NCI-H128 (cell line): ENCODE measurements at regions not wholly inside any gene's neighbourhood (a gene's known extent, or its start where the extent isn't known, plus 50 kb on each side); places are given as distances from the start of the nearest gene placed in this dataset.
"Not testable (repeated sequence)": the region's sequence is repeated elsewhere in the genome, so short reads cannot be mapped to it uniquely, and the experiment has no call there.

Experiments
- DNase-seq: peaks from one replicate; lab custom pipeline; 2025; ENCODE audit not compliant: unreplicated experiment; lab: John Stamatoyannopoulos, UW

DNA sequence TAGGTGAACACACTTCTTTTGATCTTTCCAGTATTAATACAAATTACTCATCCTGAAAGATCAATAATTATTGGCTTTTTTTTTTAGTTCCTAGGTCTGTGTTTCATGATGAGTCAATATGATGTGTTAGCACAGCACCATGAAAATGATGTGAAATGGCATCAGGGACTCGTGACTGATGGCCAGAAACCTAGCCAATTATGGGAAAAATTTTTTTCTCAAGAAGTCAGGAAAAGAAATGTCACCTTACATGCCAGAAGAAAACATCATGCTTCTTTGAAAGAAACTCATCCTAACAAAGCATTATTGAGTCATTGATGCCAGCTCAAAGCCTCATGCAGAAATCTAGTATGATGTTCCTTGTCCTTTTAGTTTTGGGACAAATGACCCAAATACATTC, 468.3 kb upstream of the CBLB start:
- DNase-seq, result no peak

DNA sequence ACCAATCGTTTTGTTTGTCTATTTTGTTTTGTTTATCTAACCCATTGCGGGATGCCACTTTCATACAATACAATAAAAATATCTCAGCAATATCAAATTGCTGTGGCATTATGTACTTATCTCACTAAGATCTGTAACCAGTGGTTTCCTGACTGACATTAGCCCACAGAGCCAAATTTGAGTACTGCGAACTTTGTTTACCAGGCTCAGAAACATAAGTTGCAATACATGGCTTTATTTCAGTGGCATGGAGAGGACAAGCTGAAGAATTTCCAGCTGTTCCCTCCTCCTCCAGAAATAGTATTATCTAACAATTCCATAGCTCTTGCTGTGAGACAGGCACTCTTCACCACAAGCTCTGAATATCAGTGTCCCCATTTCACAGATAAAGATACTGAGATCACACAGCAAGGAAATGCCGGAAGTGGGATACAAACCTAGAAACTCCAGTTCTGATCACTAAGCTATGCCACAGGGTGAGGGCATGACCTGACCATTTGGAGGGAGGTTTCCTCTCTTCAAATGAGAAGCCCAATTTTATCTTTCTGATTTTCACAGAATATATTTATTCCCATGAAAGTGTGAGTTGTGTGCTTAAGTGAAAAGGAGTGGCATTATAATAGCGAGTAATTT, 469.9 kb upstream of the CBLB start:
- DNase-seq, result no peak

DNA sequence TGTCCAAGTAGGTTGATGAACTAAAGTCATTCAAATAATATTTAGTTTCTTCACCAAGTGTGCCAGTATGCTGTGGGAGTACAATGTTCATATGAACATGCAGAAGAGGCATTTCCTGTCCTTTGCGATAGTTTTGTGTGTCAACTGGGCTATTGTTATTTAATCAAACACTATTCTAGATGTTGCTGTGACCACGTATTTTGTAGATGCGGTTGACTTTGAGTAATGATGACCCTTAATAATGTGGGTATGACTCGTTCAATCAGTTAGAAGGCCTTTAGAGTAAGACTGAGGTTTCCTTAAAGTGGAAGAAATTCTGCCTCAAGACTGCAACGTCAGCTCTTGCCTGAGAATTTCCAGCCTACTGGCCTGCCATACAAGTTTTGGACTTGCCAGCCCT, 470.7 kb upstream of the CBLB start:
- DNase-seq, result no peak

DNA sequence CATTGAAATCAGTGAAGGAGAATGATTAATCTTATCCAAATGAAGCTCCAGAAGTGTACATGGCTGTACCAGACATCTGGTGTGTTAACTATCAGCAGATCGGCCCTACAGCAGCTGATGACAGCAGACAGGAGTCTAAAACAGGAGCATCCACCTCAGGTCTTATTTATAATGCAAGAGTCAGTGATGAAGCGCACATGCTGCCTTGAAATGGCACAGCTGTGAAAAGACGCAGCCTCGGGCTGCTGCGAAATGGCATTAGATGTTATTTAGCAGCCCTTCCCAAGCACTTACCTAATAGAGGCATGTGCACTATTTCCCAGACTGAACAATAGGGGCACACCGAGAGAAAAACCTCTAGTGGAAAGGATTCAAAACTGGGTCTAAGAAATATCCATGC, 472.3 kb upstream of the CBLB start:
- no peak for DNase-seq

DNA sequence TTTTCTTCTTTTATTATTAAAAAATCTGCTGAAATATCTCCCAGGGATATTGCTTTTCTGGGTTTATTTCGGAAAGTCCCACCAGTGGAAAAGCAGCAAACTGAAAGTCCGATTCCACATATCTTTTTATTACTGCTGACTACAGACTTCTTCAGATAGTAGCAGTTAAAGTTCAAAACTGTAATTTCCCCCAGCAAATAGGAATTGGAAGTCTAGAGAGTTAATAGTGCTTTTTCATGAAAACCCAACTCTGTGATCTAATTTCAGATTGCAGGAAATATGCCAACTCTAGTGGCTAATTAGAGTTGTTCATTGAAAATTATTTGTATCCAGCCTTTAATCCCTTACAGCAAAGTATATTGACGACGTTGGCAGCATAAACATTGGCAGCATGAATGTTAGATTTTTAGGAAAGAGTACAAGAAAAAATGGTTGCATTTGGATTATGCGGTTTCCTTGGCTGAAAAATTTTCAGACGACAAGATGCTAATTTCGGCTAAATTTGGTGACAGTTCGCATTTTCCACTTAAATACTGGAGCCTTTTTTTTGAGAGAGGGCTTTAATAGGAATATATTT, 472.9 kb upstream of the CBLB start:
- no peak for DNase-seq

DNA sequence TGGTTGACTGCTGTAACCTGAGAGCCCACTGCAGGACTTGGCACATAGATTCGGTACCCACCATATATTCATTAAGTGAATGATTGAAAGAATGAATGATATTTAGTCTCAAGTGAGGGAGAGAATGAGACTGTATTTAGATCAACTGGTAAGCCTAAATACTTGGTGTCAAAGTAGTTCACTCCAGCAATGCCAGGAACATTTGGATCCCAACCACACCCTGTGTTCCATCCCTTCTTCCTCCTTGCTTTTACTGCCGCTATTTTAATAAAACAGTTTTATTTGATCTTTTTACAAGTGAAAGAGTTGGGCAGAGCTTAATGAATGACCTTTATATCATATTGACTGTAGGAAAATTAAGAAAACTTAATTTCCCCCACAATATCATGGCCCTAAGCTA, 473.6 kb upstream of the CBLB start:
- DNase-seq, result no peak

DNA sequence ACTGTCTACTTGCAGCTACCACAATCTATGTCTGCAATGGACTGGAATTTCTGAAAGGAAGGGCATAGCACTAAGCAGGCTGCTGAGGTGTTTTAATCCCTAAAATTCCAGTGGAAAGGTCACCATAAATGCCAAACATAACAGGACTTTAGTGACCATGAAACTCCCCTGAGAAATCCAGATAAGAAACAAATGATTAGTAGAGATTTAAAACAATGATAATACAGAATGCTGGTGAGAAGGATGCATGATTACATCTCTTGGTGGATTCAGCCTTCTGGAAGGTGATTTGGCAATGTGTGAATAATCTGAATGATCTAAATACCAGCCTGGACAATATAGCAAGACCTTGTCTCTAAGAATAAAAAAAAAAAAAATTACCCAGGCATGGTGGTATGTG, 475.0 kb upstream of the CBLB start:
- DNase-seq, result no peak

DNA sequence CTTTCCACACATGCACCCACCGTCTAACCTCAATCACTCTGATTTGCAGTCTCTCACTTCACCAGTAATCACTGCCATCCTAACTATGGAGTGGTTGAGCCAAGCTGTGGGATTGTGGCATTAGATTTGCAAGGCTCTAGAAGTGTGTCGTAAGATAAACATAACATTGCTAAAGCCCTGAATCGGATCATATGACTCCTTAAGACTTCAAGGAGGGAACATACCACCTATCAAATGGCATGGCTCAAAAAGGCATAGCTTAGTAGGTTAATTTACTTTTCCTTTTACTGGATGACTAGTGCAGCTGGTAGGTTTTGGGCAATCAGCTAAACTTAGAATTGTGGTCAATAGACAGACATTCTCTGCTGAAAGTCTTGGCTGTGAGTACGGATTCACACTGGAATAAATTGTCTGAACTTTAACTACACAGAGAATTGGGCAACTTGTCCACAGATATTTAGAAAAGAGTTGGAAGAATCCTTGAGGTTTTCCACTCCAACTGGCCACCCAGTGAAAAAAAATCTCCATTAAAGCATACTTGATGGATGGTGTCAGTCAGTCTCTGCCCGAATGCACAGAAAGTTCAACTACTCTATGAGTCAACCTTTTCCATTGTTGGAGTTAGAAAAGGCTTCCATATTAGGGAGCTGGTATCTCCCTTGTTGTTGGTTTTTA, 476.7 kb upstream of the CBLB start:
- DNase-seq, result no peak

DNA sequence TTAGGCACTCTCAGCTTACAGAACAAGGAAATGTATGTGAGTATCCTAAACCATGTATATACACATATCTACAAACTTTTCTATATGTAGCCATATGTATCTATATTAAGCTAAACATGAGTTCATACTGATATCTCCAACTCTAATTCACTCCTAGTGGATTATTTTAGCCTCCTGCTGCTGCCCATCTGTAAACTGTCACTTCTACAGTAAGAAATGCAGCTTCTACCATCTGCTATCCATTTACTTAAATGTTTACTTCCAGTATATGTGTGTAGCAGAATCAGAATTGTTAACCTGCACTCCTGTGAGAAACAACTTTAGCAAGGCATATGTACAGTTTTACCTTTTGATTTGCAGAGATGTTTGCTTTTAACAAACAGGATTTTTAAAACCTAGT, 478.5 kb upstream of the CBLB start:
- no peak for DNase-seq

DNA sequence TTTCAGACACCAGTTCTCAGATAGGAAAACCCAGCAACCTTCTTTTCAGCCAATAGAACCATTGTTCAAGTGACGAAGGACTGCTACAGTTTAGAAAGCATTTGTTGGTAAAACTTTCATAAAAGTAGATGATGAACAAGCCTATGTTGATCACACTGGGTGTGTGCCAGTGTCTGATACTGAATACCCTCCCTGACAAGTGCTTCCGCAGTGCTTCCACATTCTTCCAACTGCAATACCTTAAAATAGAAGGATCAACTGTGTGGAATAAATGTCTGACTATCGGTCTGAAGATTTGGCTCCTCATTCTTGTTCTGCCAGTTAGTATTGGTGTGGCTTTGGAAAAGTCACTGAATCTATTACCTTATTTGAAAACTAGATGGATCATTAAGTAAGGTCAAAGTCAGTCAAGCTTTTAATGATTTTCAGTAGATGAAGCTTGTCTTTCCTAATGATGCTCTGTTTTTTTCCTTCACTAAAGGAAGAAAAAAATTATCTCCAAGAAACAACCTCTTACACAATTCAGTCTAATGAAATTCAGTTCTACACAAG, 479.4 kb upstream of the CBLB start:
- DNase-seq, result no peak

DNA sequence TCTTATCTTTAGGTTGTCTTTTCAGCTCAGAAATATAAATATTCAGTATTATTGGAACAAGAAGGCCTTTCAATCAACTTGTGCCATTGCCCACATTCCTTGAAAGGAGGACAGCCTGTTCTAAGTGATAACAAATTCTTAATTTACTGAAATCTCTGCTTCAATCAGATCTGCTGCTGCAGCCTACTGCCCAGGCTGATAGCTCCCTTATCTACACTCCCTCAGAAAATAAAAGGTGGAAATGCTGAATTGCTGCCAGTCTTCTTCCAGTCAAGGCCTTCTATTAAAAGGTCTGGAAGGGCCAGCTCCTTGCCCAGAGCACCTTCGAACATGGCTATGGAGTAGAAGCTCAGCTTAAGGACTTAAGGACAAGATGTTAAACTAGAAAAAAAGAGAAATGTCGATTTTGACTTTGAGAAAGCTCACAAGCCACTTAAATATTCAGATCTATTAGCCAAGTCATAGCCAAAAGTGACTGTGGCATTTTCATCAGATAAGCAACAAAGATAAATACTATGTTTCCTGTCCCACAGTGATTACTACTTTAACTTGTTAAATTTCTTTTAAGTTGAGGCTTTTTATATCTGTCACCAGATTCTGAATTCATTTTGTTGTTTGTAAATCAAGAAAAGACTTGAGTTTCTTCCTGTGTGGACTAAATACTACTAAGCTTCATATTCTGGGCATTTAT, 480.5 kb upstream of the CBLB start:
- no peak for DNase-seq

DNA sequence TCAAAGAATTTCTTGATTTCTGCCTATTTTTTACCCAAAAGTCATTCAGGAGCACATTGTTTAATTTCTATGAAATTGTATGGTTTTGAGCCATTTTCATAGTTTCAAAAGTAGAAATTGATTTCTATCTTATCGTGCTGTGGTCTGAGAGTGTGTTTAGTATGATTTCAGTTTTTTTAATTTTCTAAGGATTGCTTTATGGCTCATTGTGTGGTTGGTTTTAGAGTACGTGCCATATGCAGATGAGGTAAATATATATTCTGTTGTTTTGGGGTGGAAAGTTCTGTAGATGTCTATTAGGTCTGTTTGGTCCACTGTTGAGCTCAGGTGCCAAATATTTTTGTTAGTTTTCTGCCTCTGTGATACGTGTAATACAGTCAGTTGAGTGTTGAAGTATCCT, 487.1 kb upstream of the CBLB start:
- DNase-seq, result no peak

DNA sequence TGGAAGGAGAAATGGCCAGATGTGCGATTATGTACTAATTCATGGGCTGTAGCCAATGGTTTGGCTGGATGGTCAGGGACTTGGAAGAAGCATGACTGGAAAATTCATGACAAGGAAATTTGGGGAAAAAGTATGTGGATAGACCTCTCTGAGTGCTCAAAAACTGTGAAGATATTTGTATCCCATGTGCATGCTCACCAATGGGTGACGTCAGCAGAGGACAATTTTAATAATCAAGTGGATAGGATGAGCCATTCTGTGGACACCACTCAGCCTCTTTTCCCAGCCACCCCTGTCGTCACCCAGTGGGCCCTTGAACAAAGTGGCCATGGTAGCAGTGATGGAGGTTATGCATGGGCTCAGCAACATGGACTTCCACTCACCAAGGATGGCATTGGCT, 490.9 kb upstream of the CBLB start:
- DNase-seq, result no peak

DNA sequence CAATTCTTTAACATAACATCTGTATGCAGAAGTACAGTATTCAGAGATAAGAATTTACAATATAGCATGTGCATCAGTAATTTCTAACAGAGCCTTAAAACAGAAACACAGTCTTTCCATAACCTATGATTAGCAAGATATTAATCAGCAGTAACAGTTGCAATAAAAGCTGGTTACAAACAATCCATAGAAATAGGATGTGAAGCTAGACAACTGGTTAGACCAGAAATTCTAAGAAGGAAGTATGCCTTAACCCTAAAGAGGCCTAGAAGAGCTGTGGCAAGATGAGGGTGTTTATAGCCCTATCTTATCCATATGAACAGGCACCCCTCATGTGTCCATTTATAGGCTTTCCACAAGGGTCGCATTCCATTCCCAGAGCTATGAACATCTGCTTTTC, 492.1 kb upstream of the CBLB start:
- not testable (repeated sequence) for DNase-seq

DNA sequence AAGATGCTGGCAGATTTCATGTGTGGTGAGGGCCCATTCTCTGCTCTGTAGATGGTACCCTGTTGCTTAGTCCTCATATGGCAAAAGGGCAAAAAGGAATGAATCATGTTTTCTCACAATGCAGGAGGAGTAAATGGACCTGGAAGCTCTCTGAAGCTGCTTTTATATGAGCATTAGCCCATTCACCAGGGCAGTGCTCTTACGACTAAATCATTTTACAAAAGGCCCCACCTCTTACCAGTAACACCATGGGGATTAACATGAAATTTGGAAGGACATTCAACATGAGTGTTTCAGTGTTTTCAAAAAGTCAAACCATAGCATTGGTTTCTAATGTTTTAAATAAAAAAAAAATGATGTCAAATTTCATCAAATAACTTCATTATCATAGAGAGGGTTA, 495.7 kb upstream of the CBLB start:
- DNase-seq, result no peak

DNA sequence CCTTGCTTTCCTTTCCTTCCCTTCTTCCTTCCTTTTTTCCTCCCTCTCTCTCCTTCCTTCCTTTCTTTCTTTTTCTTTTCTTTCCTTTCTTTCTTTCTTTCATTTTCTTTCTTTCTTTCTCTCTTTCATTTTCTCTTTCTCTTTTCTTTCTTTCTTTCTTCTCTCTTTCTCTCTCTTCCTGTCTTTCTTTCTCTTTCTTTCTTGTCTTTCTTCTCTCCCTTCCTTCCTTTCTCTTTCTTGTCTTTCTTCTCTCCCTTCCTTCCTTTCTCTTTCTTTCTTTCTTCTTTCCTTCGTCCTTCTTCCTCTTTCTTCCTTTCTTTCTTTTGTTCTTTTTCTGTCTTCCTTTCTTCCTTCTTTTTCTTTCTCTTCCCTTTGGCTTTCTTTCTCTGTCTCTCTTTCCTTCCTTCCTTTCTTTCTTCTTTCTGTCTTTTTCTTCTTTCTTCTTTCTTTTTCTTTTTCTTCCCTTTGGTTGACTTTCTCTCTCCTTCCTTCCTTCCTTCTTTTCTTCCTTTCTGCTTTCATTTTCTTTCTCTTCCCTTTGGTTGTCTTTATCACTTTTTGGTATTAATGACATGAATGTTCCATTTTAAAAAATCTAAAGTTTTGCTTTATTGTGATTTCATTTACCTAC, 496.4 kb upstream of the CBLB start:
- DNase-seq, result no peak

DNA sequence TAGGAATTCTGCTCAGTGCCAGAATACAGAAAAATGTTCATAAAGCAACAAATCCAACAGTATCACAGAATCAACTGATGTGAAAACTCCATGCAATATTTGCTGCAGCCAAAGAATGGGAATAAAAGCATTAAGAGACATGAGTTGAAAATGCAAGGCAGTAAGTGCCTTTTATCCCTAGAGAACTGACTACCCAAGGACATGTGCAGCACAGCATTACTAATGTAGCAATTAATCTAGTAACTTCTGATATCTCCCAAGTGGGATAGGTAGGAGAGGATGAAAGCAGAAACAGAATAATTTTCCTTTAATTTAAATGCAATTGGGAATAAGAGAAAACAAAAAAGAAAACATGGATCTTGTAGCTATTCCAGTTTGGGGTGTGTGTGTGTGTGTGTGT, 497.5 kb upstream of the CBLB start:
- DNase-seq, result no peak

DNA sequence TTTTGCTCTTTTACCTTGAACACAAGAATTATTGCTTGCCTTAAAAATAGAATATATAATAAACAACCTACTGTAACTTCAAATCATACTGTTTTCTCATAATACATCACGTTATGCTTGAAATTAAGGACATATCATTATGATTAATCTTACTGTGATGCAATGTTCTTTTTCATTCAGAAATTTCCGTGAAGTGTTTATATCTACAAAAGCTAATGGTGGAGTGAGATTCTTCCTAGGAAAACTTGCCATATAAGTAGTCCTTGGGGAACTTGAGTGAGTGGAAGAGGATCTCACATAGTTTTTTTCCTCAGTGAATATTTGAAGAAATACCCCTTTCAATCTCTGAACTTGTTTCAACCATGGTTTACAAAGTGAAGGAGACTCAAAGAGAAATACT, 498.7 kb upstream of the CBLB start:
- no peak for DNase-seq

DNA sequence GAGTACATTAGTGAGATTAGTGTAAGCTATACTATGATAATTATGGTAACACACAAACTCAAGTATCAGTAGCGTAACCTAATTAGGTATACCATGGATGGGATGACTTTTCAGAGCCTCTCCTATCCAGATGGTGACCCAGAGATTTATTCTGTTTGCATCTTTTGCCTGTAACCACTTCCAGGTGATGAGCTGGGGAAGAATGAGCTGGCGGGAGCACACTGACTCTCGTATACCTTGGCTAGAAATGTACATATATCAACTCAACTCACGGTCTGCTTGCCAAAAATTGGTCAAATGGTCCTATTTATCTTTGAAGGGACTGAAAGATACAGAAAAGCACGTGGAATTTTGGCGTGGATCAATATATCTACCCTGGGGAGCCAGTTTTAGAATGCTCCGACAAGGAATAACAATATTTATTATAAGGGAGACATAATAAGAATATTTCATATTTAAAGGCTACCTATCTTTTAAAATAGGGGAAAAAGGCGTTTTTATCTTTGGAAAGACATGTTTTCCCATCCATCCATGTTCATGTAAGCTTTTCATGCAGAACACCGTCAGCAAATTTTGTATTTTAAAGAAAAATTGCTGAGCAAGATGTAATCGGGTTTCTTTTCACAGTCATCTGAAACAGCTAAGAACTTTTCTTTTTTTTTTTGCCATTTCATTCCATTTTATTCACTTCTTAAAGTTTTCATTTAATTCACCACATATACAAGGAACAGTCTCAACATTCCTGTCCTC, 502.6 kb upstream of the CBLB start:
- no peak for DNase-seq

DNA sequence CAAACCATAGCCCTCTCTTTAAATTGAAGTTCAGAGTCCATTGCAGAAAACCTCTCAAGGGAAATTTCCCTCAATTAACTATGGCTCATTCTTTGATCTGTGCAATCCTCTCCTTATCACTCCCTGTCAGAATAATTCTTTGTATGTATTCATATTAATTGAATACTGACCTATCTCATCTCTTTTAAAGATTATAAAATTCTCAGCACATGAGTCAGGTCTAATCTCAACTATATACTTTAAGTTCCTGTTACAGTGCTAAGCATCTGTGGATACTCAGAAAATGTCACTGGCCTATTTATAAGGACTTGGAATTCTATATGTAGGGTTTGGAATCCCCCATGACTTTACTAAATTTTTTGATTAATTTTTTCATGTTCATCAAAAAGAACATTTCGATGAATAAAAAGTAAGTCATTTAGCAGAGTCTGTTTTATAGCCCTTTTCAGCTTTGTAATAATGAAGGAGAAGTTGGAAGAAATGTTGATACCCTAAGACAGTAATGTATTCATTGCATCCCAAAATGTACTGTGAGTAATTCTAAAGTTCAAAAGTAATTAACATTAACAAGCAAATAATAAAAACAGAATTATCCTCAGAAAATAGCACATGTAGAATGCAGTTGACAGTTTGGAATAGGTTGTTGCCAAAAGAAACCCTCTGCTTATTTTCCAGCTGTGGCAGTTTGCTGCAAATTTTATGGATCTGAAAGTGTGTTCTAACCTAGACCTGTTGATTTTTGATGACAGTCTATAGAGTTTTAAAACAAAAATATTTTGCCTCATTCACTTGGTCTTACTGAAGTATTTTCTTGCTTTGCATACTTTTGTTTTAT, 503.4 kb upstream of the CBLB start:
- DNase-seq, result no peak
